HuH-7 (cell line): ENCODE measurements at regions not wholly inside any gene's neighbourhood (a gene's known extent, or its start where the extent isn't known, plus 50 kb on each side); places are given as distances from the start of the nearest gene placed in this dataset.
A peak's percentile ranks its signal among the peaks of the same experiment; 100 is the strongest.

Source experiments
- DNase-seq: peaks from one replicate; pipeline ENCODE4 v3.0.0; 2011; ENCODE audit warnings: low spot score

DNA sequence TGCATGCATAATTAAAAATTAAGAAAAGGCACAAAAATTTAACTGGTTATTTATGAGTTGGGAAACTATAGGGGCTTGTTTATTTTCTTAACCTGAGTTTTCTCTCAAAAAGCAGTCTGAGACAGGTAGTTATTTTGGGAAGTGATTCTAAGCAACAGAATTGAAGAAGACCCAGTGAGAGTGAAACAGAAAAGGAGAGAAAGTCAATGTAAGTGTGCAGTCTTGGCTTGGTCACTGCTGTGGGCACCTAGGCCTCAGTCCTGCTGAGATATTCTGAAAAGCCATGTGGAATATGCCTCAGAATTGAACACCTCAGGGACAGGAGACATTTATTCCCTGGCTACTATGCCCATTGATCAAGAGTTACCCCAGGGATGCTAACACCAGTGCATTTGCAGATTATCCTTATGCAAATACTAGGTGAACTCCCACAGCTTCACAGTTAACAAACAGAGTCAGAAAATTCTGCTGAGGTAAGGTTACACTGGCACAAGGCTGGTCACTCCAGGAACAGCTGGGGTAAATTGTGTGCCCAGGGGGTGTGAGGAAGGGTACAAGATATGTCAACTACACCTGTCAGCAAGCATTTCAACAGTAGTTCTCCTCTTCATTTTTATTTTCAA lies 222.7 kb downstream of the EFHB start:
- DNase-seq, result no peak

DNA sequence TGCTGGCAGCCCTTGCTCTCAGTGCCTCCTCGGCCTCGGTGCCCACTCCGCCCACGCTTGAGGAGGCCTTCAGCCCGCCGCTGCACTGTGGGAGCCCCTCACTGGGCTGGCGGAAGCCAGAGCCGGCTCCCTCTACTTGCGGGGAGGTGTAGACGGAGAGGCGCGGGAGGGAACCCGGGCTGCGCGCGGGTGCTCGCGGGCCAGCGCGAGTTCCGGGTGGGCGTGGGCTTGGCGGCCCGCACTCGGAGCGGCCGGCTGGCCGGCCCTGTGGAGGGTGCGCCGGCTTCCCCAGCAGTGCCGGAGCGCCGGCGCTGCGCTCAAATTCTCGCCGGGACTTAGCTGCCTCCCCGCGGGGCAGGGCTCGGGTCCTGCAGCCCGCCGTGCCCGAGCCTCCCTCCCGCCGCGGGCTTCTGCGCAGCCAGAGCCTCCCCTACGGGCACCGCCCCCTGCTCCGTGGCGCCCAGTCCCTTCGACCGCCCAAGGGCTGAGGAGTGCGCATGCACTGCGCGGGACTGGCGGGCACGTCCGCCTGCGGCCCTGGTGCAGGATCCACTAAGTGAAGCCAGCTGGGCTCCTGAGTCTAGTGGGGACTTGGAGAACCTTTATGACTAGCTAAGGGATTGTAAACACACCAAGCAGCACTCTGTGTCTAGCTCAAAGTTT lies 231.5 kb downstream of the EFHB start:
- DNase-seq, result no peak

DNA sequence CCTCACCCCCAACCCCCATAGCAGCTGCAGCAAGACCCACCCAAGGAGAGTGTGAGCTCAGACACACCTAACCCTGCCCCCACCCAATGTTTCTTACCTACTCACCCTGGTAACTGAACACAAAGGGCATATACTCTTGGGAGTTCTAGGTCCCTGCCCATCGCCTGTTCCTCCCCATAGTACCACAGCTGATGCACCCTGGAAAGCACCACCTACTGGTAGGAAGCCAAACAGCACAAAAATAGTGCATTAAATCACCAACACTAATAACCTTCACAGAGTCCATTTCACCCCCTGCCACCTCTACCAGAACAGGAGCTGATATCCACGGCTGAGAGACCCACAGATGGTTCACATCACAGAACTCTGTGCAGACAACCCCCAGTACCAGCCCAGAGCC lies 245.2 kb downstream of the EFHB start:
- peak; percentile 28 for DNase-seq

GRCh38 chr3:19668163-19668562 lies 265.9 kb downstream of the EFHB start:
- DNase-seq, result no peak

- no peak for DNase-seq
Observed at GRCh38 chr3:19662486-19662885, 271.5 kb downstream of the EFHB start.

- DNase-seq, result no peak
Observed at GRCh38 chr3:19652336-19652735, 281.7 kb downstream of the EFHB start.

- DNase-seq, result no peak
Observed at GRCh38 chr3:19645093-19645492, 288.9 kb downstream of the EFHB start.

DNA sequence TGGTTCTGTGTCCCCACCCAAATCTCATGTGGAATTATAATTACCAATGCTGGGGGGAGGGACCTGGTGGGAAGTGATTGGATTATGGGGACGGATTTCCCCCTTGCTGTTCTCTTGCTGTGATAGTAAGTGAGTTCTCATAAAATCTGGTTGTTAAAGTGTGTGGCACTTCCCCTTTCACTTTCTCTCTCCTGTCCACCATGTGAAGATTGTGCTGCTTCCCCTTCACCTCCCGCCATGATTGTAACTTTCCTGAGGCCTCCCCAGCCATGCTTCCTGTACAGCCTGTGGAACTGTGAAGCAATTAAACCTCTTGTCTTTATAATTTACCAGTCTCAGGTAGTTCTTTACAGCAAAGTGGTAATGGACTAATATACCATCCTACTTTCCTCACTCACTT lies 289.6 kb downstream of the EFHB start:
- no peak for DNase-seq

- DNase-seq, result no peak
Observed at GRCh38 chr3:19641408-19641807, 292.6 kb downstream of the EFHB start.

- DNase-seq, result no peak
Observed at GRCh38 chr3:19632099-19633074, 301.6 kb downstream of the EFHB start.

DNA sequence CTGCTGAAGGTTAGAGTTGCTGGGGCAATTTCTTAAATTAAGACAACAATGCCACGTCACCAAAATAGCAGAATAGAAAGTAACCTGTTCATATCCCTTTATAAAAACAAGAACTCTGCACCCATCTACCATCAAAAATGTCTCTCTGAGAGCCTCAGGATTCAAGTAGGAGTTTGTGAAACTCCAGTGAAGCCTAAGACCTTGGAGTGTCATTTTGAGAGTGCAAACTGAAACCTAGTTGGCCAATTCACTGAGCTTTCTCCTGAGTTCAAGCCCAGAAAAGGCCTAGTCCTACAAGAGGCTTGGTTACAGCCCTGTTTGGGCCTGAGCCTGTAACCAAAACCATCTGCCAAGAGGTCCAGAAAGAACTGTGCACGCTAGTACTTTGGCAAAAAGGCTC lies 335.1 kb downstream of the EFHB start:
- DNase-seq, result no peak

DNA sequence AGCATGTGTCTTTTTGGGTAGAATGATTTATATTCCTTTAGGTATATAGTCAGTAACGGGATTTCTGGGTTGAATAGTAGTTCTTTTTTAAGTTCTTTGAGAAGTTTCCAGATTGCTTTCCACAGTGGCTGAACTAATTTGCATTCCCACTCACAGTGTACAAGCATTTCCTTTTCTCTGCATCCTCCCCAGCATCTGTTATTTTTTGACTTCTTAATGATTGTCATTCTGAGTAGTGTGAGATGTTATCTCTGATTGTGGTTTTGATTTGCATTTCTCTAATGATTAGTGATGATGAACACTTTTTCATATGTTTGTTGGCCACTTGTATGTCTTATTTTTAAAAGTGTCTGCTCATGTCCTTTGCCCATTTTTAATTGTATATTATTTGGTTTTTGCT lies 337.6 kb downstream of the EFHB start:
- no peak for DNase-seq

GRCh38 chr3:19595884-19596283 lies 338.1 kb downstream of the EFHB start:
- DNase-seq, result no peak
